K562 (cell line): ENCODE measurements at regions not wholly inside any gene's neighbourhood (a gene's known extent, or its start where the extent isn't known, plus 50 kb on each side); places are given as distances from the start of the nearest gene placed in this dataset.

Source experiments
- ARID1B ChIP-seq: fragments of 450-650 bp; IDR thresholded peaks from 2 replicates; pipeline ENCODE4 v1.6.1; 2016; ENCODE audit warnings: antibody characterized with exemption, mild to moderate bottlenecking, inconsistent platforms
- CBFA2T2 ChIP-seq: fragments of 450-650 bp; conservative IDR thresholded peaks from 2 replicates; pipeline ENCODE4 v1.6.1; 2017; ENCODE audit warnings: mild to moderate bottlenecking
- CEBPB ChIP-seq: fragments of 450-650 bp; IDR thresholded peaks from 2 replicates; pipeline ENCODE4 v1.6.1; 2016; ENCODE audit warnings: missing genetic modification characterization, missing compliant biosample characterization
- GMEB1 ChIP-seq: fragments of 250-450 bp; sonication (Bioruptor Pico); IDR thresholded peaks from 2 replicates; pipeline ENCODE4 v1.4.0; 2020; ENCODE audit warnings: mild to moderate bottlenecking
- HEY1 ChIP-seq: fragments of 250-450 bp; sonication (Bioruptor Pico); IDR thresholded peaks from 2 replicates; pipeline ENCODE4 v1.5.0; 2020; ENCODE audit warnings: mild to moderate bottlenecking, moderate library complexity, borderline replicate concordance
- KLF6 ChIP-seq: fragments of 250-450 bp; sonication (Bioruptor Pico); IDR thresholded peaks from 2 replicates; pipeline ENCODE4 v1.4.0; 2020; ENCODE audit warnings: mild to moderate bottlenecking, moderate library complexity, borderline replicate concordance
- L3MBTL2 ChIP-seq: fragments of 450-650 bp; IDR thresholded peaks from 2 replicates; pipeline ENCODE4 v1.6.1; 2016; ENCODE audit warnings: mild to moderate bottlenecking, moderate library complexity
- NFE2L1 ChIP-seq: fragments of 450-650 bp; IDR thresholded peaks from 2 replicates; pipeline ENCODE4 v1.6.1; 2016; ENCODE audit warnings: missing genetic modification characterization, low read depth, mild to moderate bottlenecking, missing compliant biosample characterization, moderate library complexity, borderline replicate concordance
- NFRKB ChIP-seq: fragments of 450-650 bp; IDR thresholded peaks from 2 replicates; pipeline ENCODE4 v1.6.1; 2016; ENCODE audit warnings: low read depth
- PRDM10 ChIP-seq: fragments of 450-650 bp; IDR thresholded peaks from 2 replicates; pipeline ENCODE4 v1.6.1; 2018; ENCODE audit not compliant: partially characterized antibody
- PYGO2 ChIP-seq: fragments of 450-650 bp; IDR thresholded peaks from 2 replicates; pipeline ENCODE4 v1.6.1; 2016; ENCODE audit warnings: mild to moderate bottlenecking, missing genetic modification characterization, moderate library complexity, missing compliant biosample characterization
- RCOR1 ChIP-seq, 2 experiments: IDR thresholded peaks; 2 replicates each; pipeline ENCODE4 v1.6.1; 2012; ENCODE audit warnings: low read depth in 2 of 2, low read length in 2 of 2, borderline replicate concordance in 1 of 2, improper control_type of control experiment in 1 of 2
- SMAD3 ChIP-seq: fragments of 450-650 bp; formaldehyde crosslinking; conservative IDR thresholded peaks from 2 replicates; pipeline ENCODE4 v1.4.0; 2020; ENCODE audit warnings: mild to moderate bottlenecking
- TARDBP ChIP-seq: fragments of 450-650 bp; IDR thresholded peaks from 2 replicates; pipeline ENCODE4 v1.6.1; 2016
- TOE1 ChIP-seq, 2 experiments: fragments of 450-650 bp in 1 of 2; sonication (generic) in 1 of 2; formaldehyde crosslinking in 1 of 2; IDR thresholded peaks; 2 replicates each; pipeline versions ENCODE4 v1.7.1 to v1.8.0; 2016 to 2022; ENCODE audit warnings: borderline replicate concordance in 2 of 2, mild to moderate bottlenecking in 2 of 2, antibody characterized with exemption in 1 of 2, inconsistent platforms in 1 of 2, low read depth in 1 of 2, missing genetic modification reagents in 1 of 2, moderate library complexity in 1 of 2
- TRIM24 ChIP-seq, 2 experiments: fragments of 450-650 bp; IDR thresholded peaks; 2 replicates each; pipeline ENCODE4 v1.6.1; 2016
- ZNF316 ChIP-seq: fragments of 450-650 bp; IDR thresholded peaks from 2 replicates; pipeline ENCODE4 v1.6.1; 2016
- ZNF668 ChIP-seq: fragments of 250-450 bp; sonication (Bioruptor Pico); IDR thresholded peaks from 2 replicates; pipeline ENCODE4 v1.8.0; 2022; ENCODE audit warnings: mild to moderate bottlenecking, inconsistent platforms
- TF ChIP-seq, protein P1 (sequence below): fragments of 450-650 bp; formaldehyde crosslinking; conservative IDR thresholded peaks from 2 replicates; pipeline ENCODE4 v1.4.0; 2022; ENCODE audit warnings: mild to moderate bottlenecking, missing genetic modification characterization
- TF ChIP-seq, protein P2 (sequence below): sonication (generic); IDR thresholded peaks from 2 replicates; pipeline ENCODE4 v1.6.1; 2016

DNA sequence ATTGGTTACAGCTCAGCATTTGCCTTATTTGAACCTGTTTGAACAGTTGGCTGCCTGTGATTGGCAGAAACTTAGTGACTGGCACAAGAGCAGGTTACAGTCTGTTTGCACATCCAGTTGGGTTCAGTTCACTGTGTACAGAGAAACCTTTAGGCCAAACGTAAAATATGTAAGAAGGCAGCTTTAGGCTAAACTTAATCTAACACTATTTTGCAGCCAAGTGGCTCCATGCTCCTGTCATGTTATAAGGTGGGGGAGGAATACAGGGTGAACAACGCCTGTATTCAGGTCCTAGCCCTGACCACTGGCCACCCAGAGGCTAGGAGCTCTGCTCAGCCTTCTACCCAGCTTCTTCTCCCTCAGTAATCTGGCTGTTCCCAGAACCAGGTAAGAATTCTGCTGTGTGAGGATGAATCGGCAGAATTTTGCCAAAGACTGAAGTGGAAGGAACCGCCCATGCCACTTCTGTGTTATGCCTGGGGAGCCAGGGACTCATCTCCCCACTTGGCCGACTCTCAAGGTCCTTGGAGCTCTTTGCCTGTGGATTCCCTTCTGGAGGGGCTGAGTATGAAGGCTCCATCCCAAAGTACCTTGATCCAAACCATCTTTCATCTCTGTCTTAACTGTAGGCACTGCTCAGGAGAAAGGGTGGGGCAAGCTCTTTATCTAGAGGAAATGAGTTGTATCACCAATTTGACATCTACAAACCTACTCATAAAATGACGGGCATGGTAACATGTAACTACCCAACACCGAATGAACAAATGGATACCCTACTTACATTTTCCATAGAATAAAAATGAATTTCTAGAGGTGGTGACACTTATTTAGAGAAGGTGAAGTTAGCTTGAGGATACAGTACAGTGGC lies 164.4 kb upstream of the NAMPT start (continued):
- no peak for TF ChIP-seq PRDM10
- TF ChIP-seq CEBPB (tag): no peak; the same call in 1 of the 2 replicates
- TF ChIP-seq GMEB1: no peak
- 0 out of 2 replicates have a peak, but pooled peaks have one; percentile 48 for TF ChIP-seq ZNF668 (CRISPR knock-in tag)
- TF ChIP-seq ARID1B: peak; percentile 88
- 0 out of 2 replicates have a peak, but pooled peaks have one; percentile 12 for TF ChIP-seq SMAD3 (CRISPR knock-in tag)
- peak; percentile 70; the same call in 1 of the 2 replicates for TF ChIP-seq L3MBTL2
- peak; percentile 59; the same call in 1 of the 2 replicates for TF ChIP-seq KLF6
- TF ChIP-seq NFE2L1 (tag): peak; percentile 75
- peak in 1 of 2 experiments; percentile 77; a peak in 2 of 4 replicates for TF ChIP-seq RCOR1 (IDR thresholded peaks at IDR 0.05; ENCODE audit: borderline replicate concordance in 1 of 2, low read depth in 2 of 2, low read length in 2 of 2)
- TF ChIP-seq HEY1: 0 out of 2 replicates have a peak, but pooled peaks have one; percentile 18
- TF ChIP-seq, protein P1, sequence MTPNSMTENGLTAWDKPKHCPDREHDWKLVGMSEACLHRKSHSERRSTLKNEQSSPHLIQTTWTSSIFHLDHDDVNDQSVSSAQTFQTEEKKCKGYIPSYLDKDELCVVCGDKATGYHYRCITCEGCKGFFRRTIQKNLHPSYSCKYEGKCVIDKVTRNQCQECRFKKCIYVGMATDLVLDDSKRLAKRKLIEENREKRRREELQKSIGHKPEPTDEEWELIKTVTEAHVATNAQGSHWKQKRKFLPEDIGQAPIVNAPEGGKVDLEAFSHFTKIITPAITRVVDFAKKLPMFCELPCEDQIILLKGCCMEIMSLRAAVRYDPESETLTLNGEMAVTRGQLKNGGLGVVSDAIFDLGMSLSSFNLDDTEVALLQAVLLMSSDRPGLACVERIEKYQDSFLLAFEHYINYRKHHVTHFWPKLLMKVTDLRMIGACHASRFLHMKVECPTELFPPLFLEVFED (CRISPR knock-in tag): no peak
- peak; percentile 96 for TF ChIP-seq NFRKB
- TF ChIP-seq CBFA2T2: no peak
- TF ChIP-seq ZNF316: peak; percentile 99
- TF ChIP-seq TARDBP: no peak
- TF ChIP-seq PYGO2: 0 out of 2 replicates have a peak, but pooled peaks have one; percentile 32
- TF ChIP-seq, protein P2, sequence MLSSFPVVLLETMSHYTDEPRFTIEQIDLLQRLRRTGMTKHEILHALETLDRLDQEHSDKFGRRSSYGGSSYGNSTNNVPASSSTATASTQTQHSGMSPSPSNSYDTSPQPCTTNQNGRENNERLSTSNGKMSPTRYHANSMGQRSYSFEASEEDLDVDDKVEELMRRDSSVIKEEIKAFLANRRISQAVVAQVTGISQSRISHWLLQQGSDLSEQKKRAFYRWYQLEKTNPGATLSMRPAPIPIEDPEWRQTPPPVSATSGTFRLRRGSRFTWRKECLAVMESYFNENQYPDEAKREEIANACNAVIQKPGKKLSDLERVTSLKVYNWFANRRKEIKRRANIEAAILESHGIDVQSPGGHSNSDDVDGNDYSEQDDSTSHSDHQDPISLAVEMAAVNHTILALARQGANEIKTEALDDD: peak; percentile 84
- TF ChIP-seq TOE1 (IDR thresholded peaks at IDR 0.05; ENCODE audit: borderline replicate concordance): peak; percentile 59; the same call in 1 of the 2 replicates
- no peak for TF ChIP-seq TOE1 (CRISPR knock-in tag; IDR thresholded peaks at IDR 0.05; ENCODE audit: borderline replicate concordance, low read depth)
- TF ChIP-seq TRIM24 (IDR thresholded peaks at IDR 0.05): peak; percentile 49 to 80; a peak in 3 of 4 replicates
